Astrocyte (in vitro differentiated cells and primary cell): ENCODE measurements at regions not wholly inside any gene's neighbourhood (a gene's known extent, or its start where the extent isn't known, plus 50 kb on each side); places are given as distances from the start of the nearest gene placed in this dataset.

ENCODE experiments used
- DNase-seq: peaks from one replicate; pipeline ENCODE4 v3.0.0-alpha.2; 2010; ENCODE audit warnings: low read depth
- FAIRE-seq: peaks from 2 replicates; lab custom pipeline; 2011; peaks lifted over from hg19 to GRCh38; lab: Jason Lieb, UNC
- H2AFZ ChIP-seq: 2 replicates; pipeline ENCODE4 v1.6.0; 2012; ENCODE audit warnings: low read depth, low read length, inconsistent platforms
- H3K27ac ChIP-seq: 2 replicates; pipeline ENCODE4 v1.5.1; 2011; ENCODE audit warnings: low read depth, low read length, inconsistent platforms
- H3K27me3 ChIP-seq: 2 replicates; pipeline ENCODE4 v1.6.0; 2011; ENCODE audit warnings: low read length, inconsistent platforms; ENCODE audit not compliant: insufficient read depth
- H3K36me3 ChIP-seq: 2 replicates; pipeline ENCODE4 v1.5.1; 2011; ENCODE audit warnings: low read length, inconsistent platforms; ENCODE audit not compliant: insufficient read depth
- H3K4me1 ChIP-seq: 2 replicates; pipeline ENCODE4 v1.5.1; 2011; ENCODE audit warnings: low read length, inconsistent platforms; ENCODE audit not compliant: insufficient read depth
- H3K4me2 ChIP-seq: 2 replicates; pipeline ENCODE4 v1.6.0; 2012; ENCODE audit warnings: low read length, inconsistent platforms
- H3K4me3 ChIP-seq: 2 replicates; pipeline ENCODE4 v1.5.1; 2011; ENCODE audit warnings: low read depth, mild to moderate bottlenecking, low read length, inconsistent platforms; ENCODE audit not compliant: insufficient read depth
- H3K79me2 ChIP-seq: 2 replicates; pipeline ENCODE4 v1.6.0; 2012; ENCODE audit warnings: mild to moderate bottlenecking, low read length, inconsistent platforms; ENCODE audit not compliant: insufficient read depth
- H3K9ac ChIP-seq: 2 replicates; pipeline ENCODE4 v1.6.0; 2012; ENCODE audit warnings: mild to moderate bottlenecking, low read length, inconsistent platforms
- H3K9me3 ChIP-seq: 2 replicates; pipeline ENCODE4 v1.5.1; 2012; ENCODE audit warnings: low read depth, mild to moderate bottlenecking, low read length, inconsistent platforms; ENCODE audit not compliant: insufficient read depth
- H4K20me1 ChIP-seq: 2 replicates; pipeline ENCODE4 v1.6.0; 2012; ENCODE audit warnings: low read length, inconsistent platforms; ENCODE audit not compliant: insufficient read depth
- H3K27ac Mint-ChIP-seq: one replicate; pipeline ENCODE4 v1.8.0; 2021; ENCODE audit warnings: mild to moderate bottlenecking, mixed read lengths; ENCODE audit not compliant: unreplicated experiment
- H3K27me3 Mint-ChIP-seq: one replicate; pipeline ENCODE4 v1.8.0; 2021; ENCODE audit warnings: low read depth, mixed read lengths; ENCODE audit not compliant: unreplicated experiment
- H3K36me3 Mint-ChIP-seq: one replicate; pipeline ENCODE4 v1.8.0; 2021; ENCODE audit warnings: low read depth, mixed read lengths; ENCODE audit not compliant: unreplicated experiment
- H3K4me1 Mint-ChIP-seq: one replicate; pipeline ENCODE4 v1.8.0; 2021; ENCODE audit warnings: low read depth, mixed read lengths; ENCODE audit not compliant: unreplicated experiment
- H3K4me3 Mint-ChIP-seq: one replicate; pipeline ENCODE4 v1.8.0; 2021; ENCODE audit warnings: mild to moderate bottlenecking, moderate library complexity, mixed read lengths; ENCODE audit not compliant: unreplicated experiment
- H3K9me3 Mint-ChIP-seq: one replicate; pipeline ENCODE4 v1.8.0; 2021; ENCODE audit warnings: mild to moderate bottlenecking, mixed read lengths; ENCODE audit not compliant: unreplicated experiment
- EZH2 ChIP-seq: IDR thresholded peaks from 2 replicates; pipeline ENCODE4 v1.6.1; 2012; ENCODE audit warnings: mild to moderate bottlenecking, low read length, inconsistent platforms; ENCODE audit not compliant: insufficient read depth
- TF ChIP-seq, protein P1 (sequence below): IDR thresholded peaks from 2 replicates; pipeline ENCODE4 v1.5.1; 2011; ENCODE audit warnings: low read depth, mild to moderate bottlenecking, inconsistent platforms, low read length, moderate library complexity; ENCODE audit not compliant: insufficient read depth

DNA sequence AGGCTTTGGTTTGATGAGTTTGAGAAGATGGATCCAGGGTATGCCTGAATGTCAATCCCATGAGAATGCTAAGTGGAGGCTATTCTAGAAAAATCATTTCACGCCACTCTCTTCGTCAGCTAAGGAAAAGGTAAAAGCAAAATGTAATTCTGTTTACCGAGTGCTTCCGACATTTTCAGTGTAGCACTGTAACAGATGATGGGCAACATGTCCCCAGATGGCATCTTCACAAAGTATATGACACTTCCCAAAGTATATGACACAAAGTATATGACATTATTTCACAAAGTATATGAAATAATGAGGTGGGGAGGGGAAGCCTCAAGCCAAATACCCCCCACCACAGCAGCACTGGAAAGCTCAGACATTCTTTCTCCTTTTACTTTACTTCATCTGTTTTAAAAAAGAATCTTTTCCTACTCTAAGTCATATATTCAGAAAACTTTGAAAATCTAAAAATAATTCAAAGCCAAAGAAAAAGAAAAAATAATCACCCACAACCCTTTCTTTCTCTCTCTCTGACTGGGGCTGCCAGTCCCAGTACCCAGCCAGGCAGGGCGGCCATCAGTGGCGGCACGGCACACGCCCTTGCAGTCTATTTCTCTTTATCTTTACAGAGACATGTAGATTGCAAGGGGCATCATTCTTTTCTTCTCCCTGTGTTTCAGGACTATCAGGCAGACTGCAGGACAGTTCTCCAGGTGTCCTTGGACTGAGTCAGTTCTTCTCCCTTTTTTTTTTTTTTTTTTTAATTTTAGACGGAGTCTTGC is 179.8 kb downstream of the SNX10 start:
- no peak for FAIRE-seq
- H3K4me1 ChIP-seq = no peaks in the 10 kb centered on the region
- H3K4me3 Mint-ChIP-seq = no peak overlapping the region

DNA sequence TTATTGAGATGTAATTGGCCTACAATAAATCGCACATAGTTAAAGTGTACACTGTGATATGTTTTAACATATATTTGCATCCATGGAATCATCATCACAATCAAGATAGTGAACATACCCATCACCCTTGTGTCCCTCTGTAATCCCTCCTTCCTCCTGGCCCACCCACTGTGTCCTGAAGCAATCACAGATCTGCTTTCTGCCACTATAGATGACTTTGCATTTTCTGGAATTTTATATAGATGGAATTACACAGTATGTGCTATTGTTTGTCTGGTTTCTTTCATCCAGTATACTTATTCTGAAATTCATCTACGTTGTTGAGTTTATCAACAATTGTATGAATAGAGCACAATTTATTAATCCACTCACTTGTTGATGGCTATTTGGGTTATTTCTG is 181.3 kb downstream of the SNX10 start:
- H3K36me3 Mint-ChIP-seq = no peaks in the 10 kb centered on the region
- Histone ChIP-seq H3K79me2 (no peaks in the 10 kb centered on the region), H3K4me2 (no peak overlapping the region), H3K9ac (no peak overlapping the region), H3K4me1 (no peaks in the 10 kb centered on the region), H3K36me3 (no peaks in the 10 kb centered on the region), H2AFZ (no peak overlapping the region), H3K4me3 (no peak overlapping the region), H3K27ac (no peak overlapping the region), H3K27me3 (no peaks in the 10 kb centered on the region), H4K20me1 (no peaks in the 10 kb centered on the region), H3K9me3 (no peaks in the 10 kb centered on the region)
- peaks cover 3% of the 10 kb centered on the region for H3K9me3 Mint-ChIP-seq
- H3K27me3 Mint-ChIP-seq = peaks cover 9% of the 10 kb centered on the region
- DNase-seq = no peak
- no peak overlapping the region for H3K27ac Mint-ChIP-seq
- H3K4me1 Mint-ChIP-seq = no peaks in the 10 kb centered on the region
- TF ChIP-seq, protein P1, sequence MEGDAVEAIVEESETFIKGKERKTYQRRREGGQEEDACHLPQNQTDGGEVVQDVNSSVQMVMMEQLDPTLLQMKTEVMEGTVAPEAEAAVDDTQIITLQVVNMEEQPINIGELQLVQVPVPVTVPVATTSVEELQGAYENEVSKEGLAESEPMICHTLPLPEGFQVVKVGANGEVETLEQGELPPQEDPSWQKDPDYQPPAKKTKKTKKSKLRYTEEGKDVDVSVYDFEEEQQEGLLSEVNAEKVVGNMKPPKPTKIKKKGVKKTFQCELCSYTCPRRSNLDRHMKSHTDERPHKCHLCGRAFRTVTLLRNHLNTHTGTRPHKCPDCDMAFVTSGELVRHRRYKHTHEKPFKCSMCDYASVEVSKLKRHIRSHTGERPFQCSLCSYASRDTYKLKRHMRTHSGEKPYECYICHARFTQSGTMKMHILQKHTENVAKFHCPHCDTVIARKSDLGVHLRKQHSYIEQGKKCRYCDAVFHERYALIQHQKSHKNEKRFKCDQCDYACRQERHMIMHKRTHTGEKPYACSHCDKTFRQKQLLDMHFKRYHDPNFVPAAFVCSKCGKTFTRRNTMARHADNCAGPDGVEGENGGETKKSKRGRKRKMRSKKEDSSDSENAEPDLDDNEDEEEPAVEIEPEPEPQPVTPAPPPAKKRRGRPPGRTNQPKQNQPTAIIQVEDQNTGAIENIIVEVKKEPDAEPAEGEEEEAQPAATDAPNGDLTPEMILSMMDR = no peak
- no peak for TF ChIP-seq EZH2
- no peak overlapping the region for H3K4me3 Mint-ChIP-seq
- no peak for FAIRE-seq

More for the DNA sequence above, 179.8 kb downstream of the SNX10 start:
- Mint-ChIP-seq H3K27me3 (peaks cover 9% of the 10 kb centered on the region), H3K4me1 (no peaks in the 10 kb centered on the region), H3K9me3 (peaks cover 3% of the 10 kb centered on the region), H3K27ac (no peak overlapping the region), H3K36me3 (no peaks in the 10 kb centered on the region)
- Histone ChIP-seq H3K79me2 (no peaks in the 10 kb centered on the region), H3K9ac (no peak overlapping the region), H2AFZ (no peak overlapping the region), H3K27me3 (no peaks in the 10 kb centered on the region), H3K4me2 (no peak overlapping the region), H3K9me3 (no peaks in the 10 kb centered on the region), H3K27ac (no peak overlapping the region), H3K36me3 (no peaks in the 10 kb centered on the region), H3K4me3 (no peak overlapping the region), H4K20me1 (no peaks in the 10 kb centered on the region)
- DNase-seq = no peak
- TF ChIP-seq EZH2 = no peak
- TF ChIP-seq, protein P1 = no peak

DNA sequence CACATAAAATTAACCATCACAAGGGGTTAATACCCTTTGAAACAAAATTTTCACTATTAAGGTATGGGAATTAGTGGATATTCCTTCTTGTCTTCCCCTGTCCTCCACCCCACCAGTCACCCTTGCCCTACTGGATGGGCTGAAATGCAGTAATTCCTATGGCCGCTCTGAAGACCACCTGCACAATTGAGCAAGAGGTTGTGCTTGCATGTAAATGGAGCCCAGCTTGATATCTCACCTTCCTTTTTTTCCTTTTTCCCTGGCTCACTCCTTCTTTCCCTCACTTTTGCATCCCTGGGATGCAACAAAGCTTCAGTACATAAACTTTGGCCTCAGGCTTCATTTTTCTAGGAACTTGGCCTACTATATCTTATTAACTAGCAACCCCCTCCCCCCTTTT is 184.6 kb downstream of the SNX10 start:
- Mint-ChIP-seq H3K9me3 (no peaks in the 10 kb centered on the region), H3K27ac (no peak overlapping the region), H3K36me3 (no peaks in the 10 kb centered on the region), H3K4me1 (no peaks in the 10 kb centered on the region), H3K27me3 (peaks cover 12% of the 10 kb centered on the region), H3K4me3 (no peak overlapping the region)
- DNase-seq (no peak), FAIRE-seq (no peak)
- Histone ChIP-seq H2AFZ (no peak overlapping the region), H3K4me2 (no peak overlapping the region), H3K4me1 (no peaks in the 10 kb centered on the region), H3K9me3 (no peaks in the 10 kb centered on the region), H4K20me1 (no peaks in the 10 kb centered on the region), H3K4me3 (no peak overlapping the region), H3K36me3 (no peaks in the 10 kb centered on the region), H3K27me3 (no peaks in the 10 kb centered on the region), H3K27ac (no peak overlapping the region), H3K79me2 (no peaks in the 10 kb centered on the region), H3K9ac (no peak overlapping the region)
- TF ChIP-seq, protein P1 = no peak
